ENCODE measurements at regions not wholly inside any gene's neighbourhood (a gene's known extent, or its start where the extent isn't known, plus 50 kb on each side); places are given as distances from the start of the nearest gene placed in this dataset.

DNA sequence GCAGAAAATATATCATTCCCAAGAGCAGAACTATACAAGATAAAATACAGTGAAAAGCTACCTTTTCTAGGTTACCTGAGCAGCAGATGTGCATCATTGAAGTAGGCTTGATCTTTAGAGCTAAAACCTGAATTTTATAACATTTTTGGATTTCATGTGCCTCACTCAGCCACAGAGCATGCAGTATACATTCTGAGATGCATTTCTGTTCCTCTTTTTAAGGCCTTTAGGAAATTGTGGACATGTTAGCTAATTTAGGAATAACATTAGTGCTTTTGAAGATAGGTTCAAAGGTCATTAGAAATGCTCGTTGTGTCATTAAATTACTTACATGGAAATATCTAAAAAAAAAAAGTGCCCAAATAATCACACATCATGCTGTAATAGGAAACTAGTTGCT, 230.6 kb upstream of the PDGFD start:
- ATAC-seq (ENCODE audit: low FRiP score in 2 of 2) (no peak), DNase-seq (no peak)
- 52 to 53% methylated on average over 1 of the region's 1 CpG for WGBS, 2 donors
- H3K4me1 ChIP-seq, result no peaks in the 10 kb centered on the region
- H3K27me3 ChIP-seq, result no peaks in the 10 kb centered on the region
- TF ChIP-seq POLR2AphosphoS5 (IDR thresholded peaks at IDR 0.05) (no peak), EP300 (IDR thresholded peaks at IDR 0.05) (no peak), POLR2A (IDR thresholded peaks at IDR 0.05) (no peak)
- TF ChIP-seq, protein P1, sequence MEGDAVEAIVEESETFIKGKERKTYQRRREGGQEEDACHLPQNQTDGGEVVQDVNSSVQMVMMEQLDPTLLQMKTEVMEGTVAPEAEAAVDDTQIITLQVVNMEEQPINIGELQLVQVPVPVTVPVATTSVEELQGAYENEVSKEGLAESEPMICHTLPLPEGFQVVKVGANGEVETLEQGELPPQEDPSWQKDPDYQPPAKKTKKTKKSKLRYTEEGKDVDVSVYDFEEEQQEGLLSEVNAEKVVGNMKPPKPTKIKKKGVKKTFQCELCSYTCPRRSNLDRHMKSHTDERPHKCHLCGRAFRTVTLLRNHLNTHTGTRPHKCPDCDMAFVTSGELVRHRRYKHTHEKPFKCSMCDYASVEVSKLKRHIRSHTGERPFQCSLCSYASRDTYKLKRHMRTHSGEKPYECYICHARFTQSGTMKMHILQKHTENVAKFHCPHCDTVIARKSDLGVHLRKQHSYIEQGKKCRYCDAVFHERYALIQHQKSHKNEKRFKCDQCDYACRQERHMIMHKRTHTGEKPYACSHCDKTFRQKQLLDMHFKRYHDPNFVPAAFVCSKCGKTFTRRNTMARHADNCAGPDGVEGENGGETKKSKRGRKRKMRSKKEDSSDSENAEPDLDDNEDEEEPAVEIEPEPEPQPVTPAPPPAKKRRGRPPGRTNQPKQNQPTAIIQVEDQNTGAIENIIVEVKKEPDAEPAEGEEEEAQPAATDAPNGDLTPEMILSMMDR (IDR thresholded peaks at IDR 0.05), result no peak
- no peaks in the 10 kb centered on the region for H3K9me3 ChIP-seq
- H3K4me3 ChIP-seq, result no peak overlapping the region
- H3K36me3 ChIP-seq, result no peaks in the 10 kb centered on the region
- no peak overlapping the region for H3K27ac ChIP-seq

DNA sequence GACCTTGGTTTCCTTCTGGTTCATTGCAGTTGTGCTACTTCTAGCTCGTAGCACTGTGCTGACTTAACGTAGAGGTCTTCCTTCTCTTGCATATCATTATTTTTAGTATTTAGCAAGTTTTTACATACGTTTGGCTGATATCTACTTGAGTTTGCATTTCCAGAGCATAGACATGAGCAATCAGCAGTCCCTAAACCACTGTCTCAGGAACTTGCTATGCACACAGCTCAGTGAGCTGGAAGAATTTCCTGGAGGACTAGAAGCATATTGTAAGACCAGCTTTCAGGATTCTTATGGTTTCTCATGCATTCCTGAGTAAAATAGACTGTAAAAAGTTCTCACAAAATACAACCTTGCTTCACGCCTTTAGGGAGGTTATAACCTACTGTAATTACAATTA, 226.7 kb upstream of the PDGFD start:
- TF ChIP-seq EP300 (IDR thresholded peaks at IDR 0.05), result no peak
- TF ChIP-seq, protein P1 (IDR thresholded peaks at IDR 0.05), result no peak
- TF ChIP-seq POLR2A (IDR thresholded peaks at IDR 0.05), result no peak
- TF ChIP-seq POLR2AphosphoS5 (IDR thresholded peaks at IDR 0.05), result no peak
- Histone ChIP-seq H3K4me1 (no peaks in the 10 kb centered on the region), H3K36me3 (no peaks in the 10 kb centered on the region), H3K9me3 (no peaks in the 10 kb centered on the region), H3K27me3 (no peaks in the 10 kb centered on the region), H3K27ac (no peak overlapping the region), H3K4me3 (no peak overlapping the region)
- WGBS, 2 donors, result 79 to 85% methylated on average over 4 of the region's 4 CpGs
- ATAC-seq (ENCODE audit: low FRiP score in 2 of 2) (no peak), DNase-seq (no peak)

DNA sequence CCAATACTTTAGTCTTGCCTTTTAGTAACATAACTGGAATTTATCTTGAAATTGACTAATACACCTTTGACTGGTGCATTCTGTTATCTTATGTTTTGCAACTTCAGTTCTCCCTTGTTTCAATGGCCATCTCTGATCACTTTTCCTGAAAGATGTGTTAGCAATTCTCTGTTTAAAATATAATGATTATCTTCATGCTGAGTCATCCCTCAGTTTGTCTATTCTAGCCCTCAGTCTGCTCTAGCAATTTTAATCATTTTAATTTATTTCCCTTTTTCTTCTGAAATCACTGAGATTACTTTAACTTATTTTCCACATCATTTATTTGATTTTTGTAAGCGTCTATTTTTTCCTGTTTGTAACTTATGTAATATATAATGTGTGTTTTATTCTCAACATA, 221.9 kb upstream of the PDGFD start:
- 90 to 94% methylated on average over 1 of the region's 1 CpG for WGBS, 2 donors
- Histone ChIP-seq H3K4me1 (no peaks in the 10 kb centered on the region), H3K4me3 (no peak overlapping the region), H3K36me3 (no peaks in the 10 kb centered on the region), H3K27ac (no peak overlapping the region), H3K9me3 (no peaks in the 10 kb centered on the region), H3K27me3 (no peaks in the 10 kb centered on the region)
- ATAC-seq (ENCODE audit: low FRiP score in 2 of 2) (no peak), DNase-seq (no peak)
- TF ChIP-seq POLR2AphosphoS5 (IDR thresholded peaks at IDR 0.05) (no peak), EP300 (IDR thresholded peaks at IDR 0.05) (no peak), POLR2A (IDR thresholded peaks at IDR 0.05) (no peak)

DNA sequence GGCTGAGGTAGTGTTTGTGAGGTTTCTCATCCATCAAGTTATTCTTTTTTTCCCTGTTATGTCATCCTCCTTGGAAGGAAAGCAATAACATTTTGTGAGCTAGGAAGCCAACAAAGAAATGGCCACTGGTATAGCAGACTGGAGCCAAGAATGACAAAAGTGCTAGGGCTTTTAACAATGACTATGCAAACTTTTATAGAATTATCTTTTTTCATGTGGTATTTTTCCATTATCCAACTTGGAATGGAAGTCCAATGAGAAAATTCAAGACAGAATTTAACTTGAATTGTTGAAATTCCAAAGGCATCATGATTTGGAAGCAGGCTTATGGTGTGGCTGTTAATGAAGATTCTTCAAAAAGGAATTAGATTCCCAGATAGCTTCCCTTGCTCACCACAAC, 216.4 kb upstream of the PDGFD start:
- Histone ChIP-seq H3K4me1 (no peaks in the 10 kb centered on the region), H3K9me3 (no peaks in the 10 kb centered on the region), H3K4me3 (no peak overlapping the region), H3K27ac (no peak overlapping the region), H3K36me3 (no peaks in the 10 kb centered on the region), H3K27me3 (no peaks in the 10 kb centered on the region)
- no peak for TF ChIP-seq POLR2AphosphoS5 (IDR thresholded peaks at IDR 0.05)
- TF ChIP-seq, protein P1 (IDR thresholded peaks at IDR 0.05), result no peak
- TF ChIP-seq EP300 (IDR thresholded peaks at IDR 0.05), result no peak
- TF ChIP-seq POLR2A (IDR thresholded peaks at IDR 0.05), result no peak
- ATAC-seq (ENCODE audit: low FRiP score in 2 of 2) (peak in 1 of 2 donors; percentile 38), DNase-seq (no peak)

DNA sequence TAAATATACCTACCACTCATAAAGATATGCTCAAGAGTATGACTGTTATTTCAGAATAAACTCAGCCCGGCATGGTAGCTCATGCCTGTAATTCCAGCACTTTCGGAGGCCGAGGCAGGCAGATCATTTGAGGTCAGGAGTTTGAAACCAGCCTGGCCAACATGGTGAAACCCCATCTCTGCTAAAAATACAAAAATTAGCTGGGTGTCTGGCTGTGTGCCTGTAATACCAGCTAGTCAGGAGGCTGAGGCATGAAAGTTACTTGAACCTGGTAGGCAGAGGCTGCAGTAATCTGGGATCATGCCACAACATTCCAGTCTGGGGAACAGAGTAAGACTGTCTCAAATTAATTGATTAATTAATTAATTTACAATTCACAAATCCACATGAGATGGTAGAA, 208.2 kb upstream of the PDGFD start:
- Histone ChIP-seq H3K4me3 (no peak overlapping the region), H3K36me3 (no peaks in the 10 kb centered on the region), H3K4me1 (no peaks in the 10 kb centered on the region), H3K27ac (no peak overlapping the region), H3K27me3 (no peaks in the 10 kb centered on the region), H3K9me3 (no peaks in the 10 kb centered on the region)
- ATAC-seq (ENCODE audit: low FRiP score in 2 of 2) (no peak), DNase-seq (no peak)
- WGBS, 2 donors, result 88% methylated on average over 3 of the region's 3 CpGs
- TF ChIP-seq, protein P1 (IDR thresholded peaks at IDR 0.05), result no peak

Measured in upper lobe of left lung (tissue), 6 donors.